GM19328 (cell line): ENCODE measurements at regions not wholly inside any gene's neighbourhood (a gene's known extent, or its start where the extent isn't known, plus 50 kb on each side); places are given as distances from the start of the nearest gene placed in this dataset.

ENCODE experiments used
- ATAC-seq: cut with Tn5 transposase; IDR thresholded peaks from one replicate; pipeline ENCODE4 v1.9.1; 2021; ENCODE audit warnings: mild to moderate bottlenecking, moderate library complexity; ENCODE audit not compliant: unreplicated experiment

DNA sequence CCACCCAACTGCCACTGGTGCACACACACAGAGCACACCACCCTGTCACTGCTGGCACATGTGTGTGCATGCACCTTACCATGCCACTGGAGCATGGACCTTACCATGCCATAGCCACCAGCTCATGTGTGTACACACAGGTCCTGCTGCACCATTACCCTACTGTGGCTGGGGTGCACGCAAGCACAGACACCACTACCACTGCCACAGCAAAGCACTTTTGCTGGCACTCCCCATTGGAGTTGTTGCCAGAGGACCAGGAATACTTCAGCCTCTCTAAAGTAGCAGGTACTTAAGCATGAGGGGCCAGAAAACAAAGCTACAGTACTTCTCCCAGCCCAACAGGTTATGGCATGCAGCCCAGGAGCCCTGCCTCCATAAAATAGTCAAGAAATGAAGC lies 404.8 kb downstream of the MBD2 start:
- no peak for ATAC-seq

DNA sequence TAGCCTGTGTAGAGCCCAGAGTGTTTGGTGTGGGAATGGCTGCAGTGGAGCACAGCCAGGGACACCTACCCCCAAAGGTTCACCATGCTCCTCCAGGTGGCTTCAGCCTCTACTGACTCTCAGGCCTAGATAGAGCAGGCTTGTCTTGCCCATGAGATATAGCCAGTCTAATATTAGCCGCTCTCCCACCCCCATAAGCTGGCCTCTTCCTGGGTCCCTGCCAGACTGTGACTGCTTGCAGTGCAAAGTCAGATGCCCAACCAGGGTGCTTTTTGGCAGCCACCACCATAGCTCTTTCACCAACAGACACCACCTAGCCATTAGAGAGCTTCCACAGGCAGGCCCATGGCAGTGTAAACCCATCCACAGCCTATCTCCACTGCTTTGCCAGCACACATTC lies 405.3 kb downstream of the MBD2 start:
- no peak for ATAC-seq

DNA sequence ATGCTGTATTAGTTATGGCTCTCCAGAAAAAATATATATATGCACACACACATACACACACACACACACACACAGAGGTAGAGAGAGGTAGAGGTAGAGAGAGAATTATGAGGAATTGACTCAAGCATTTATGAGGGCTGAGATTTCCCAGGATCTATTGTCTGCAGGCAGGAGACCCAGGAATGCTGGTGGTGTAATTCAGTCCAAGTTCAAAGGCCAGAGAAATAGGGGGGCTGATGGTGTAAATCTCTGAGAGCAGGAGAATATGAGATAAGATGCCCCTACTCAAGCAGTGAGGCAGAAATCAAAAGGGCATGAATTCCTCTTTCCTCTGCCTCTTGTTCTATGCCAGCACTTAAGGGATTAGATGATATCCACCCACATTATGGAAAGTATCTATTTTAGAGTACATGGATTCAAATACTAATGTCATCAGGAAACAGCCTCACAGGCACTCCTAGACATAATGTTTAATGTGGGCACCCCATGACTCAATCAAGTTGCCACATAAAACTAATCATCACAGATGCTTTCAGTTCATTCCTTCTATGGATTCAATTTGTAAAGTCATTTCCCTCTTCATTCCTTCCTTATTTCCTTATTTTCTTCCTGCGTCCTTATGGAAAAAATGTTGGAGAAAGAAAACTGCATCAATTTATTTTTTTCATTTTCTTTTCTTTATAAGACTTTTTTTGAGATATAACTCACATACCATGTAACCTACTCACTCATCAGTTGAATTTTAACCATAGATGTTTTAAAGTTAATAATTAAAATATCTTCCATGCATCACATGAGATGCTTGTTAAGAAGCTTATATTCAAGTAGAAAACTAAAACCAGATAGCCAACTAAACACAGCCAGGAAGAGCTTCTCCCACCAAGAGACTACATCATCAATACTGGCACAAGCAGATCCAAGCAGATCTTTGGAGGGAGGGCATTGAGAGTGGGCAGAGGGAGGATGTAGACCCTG lies 406.2 kb downstream of the MBD2 start:
- no peak for ATAC-seq

DNA sequence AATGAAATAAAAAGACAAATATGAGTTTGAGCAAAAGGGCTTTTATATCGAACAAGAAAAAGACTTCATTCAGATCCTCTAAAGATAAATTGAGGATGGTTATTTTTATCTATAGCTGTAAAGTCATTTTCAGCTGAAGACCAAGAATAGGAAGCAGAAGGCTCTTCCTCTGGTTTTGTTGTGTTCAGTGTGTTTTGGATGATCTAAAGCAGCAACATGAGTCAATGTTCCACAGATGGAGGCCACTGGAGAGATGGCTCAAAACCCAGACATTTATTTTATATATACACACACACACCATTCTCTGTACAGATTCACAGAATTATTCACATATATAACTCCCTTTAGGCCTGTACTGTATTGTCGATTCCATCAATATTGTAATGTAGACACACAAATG lies 424.3 kb downstream of the MBD2 start:
- ATAC-seq: no peak

DNA sequence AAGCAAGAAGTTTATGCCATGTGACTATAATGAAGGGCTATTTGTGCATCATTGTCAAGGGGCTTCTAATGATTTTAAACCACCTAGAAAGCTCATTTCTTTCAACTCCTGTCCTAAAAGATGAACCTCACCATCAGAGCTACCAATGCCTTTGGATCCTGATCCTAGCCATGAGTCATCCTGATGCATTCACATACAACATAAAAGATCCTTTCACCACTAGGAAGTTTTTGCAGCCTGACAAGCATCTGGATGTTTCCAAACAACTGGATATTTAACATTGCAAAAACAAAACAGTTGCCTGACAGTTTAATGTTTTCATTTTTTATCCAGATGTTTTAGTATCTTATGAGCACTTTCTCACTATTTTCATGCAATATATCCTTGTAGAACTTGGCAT lies 425.3 kb downstream of the MBD2 start:
- ATAC-seq: no peak

DNA sequence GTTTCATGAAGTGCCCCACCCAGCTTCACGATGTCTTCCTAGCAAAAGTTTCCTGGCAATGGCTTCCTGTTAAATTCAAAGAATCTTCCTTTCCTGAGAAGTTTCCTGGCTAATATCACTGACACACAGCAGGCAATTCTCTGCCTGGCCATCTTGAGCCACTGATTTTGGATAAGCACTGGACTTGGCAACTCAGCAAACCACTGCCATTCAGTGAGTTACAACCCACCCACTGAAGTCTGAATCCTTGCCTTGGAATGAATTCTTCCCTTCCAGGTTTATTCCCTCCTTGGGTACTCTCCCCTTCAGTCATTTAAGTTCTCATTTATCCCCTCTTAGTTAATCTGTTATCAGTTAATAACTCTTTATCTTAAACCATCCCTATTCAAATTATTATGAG lies 426.0 kb downstream of the MBD2 start:
- ATAC-seq: no peak

DNA sequence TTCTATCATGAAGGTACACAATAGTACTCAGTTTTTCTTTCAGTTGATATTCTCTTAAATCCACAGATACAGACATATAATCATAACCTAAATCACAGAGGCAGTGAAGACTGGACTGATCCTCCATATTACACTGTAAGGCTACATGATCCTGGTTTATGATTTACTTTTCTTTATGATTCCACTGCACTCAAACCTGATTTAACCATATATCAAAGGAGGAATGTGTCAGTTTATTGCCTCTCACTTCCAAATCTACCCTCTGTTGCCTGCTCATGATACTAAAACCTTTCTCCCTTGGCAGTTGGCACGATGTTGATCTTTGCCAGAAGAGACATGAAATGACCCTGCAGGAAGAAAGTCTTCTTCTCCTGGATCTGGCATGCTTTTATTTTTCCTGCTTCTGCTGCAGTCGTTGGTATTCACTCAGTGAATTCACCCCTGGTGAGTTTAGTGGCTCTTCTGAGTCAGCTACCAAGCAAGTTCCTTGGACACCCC lies 426.4 kb downstream of the MBD2 start:
- no peak for ATAC-seq

DNA sequence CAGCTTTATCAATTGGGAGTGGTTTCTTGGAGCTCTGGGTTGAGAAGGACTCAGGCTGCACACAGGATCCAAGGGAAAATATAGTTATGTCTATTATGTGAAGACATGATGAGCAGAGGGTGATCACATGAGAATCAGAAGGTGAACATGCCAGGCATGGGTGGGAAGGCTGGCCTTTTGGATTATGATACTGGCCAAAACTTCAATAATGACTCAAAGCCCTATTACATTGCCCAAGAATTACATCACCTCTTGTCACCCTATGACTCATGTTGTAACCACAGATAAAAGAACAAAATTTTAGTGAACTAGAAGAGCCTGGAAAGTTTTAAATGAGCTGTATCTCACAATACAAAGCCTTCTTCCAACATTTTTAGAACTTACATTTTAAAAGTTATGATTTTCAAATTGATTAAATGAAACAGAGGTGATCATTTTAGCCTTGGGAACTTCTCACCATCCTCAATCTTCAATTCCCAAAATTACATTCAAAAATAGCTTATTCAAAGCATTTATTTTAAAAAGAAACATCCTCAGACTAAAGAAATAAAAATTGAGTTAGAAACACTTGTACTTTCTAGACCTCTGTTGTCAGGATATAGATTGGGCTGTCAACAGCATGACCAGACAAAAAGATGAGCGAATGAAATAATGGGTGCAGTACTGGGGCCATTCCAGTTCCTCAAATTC lies 428.3 kb downstream of the MBD2 start:
- ATAC-seq: no peak

DNA sequence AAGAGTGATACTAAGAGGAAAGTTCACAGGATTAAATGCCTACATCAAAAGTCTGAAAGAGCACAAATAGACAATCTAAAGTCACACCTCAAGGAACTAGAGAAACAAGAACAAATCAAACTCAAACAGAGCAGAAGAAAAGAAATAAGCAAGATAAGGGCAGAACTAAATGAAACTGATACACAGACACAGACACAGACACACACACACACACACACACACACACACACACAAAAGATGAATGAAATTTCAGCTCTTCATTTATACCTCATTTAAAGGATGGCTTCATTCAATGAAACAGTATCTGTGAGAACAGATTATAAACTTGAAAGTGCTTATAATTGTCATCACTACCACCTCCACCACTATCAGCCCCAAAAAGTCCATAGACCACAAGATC lies 428.9 kb downstream of the MBD2 start:
- ATAC-seq: no peak

DNA sequence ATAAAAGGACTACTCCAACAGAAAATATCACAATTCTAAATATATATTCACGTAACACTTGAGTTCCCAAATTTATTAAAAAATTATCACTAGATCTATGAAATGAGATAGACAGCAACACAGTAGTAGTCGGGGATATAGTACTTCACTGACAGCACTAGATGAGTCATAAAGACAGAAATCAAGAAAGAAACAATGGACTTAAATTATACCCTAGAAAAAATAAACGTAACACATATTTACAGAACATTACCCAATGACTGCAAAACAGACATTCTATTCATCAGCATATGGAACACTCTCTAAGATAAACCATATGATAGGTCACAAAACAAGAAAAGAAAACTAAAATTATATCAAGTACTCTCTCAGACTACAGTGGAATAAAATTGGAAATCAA lies 429.4 kb downstream of the MBD2 start:
- ATAC-seq: no peak

DNA sequence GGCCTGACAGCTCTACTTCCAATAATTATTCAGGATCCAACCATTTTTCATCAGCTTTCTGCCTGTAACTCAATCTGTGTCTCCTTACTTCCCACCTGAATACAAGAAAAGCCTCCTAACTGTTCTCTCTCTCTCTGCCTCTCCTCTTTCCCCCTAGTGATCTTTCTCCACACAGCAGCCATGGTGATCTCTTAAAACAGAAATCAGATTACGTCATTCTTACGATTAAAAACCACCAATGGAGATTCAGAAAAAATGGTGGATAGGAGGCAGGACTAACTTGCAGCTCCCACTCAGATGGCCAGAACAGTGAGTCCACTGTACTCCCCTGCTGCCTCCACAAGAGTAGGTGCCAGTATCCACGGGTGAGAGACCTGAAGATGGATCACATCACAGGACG lies 431.7 kb downstream of the MBD2 start:
- no peak for ATAC-seq

DNA sequence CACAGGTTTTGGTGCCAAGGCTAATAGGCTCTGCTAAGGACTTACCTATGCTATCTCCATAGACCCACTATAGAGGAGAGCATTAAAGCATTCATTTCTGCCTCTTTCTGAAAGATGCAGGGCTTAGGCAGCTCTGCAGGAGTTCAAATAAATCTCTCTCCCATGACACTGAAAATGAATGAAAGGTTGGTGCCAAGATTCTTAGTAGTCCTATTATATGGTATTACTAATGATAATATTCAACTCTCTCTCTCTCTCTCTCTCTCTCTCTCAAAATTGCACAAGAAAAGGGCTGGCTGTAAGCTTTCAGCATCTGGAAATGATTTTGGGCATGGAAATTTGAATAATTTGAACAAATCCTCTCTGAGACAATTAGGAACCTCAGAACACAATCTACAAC lies 433.7 kb downstream of the MBD2 start:
- ATAC-seq: no peak

DNA sequence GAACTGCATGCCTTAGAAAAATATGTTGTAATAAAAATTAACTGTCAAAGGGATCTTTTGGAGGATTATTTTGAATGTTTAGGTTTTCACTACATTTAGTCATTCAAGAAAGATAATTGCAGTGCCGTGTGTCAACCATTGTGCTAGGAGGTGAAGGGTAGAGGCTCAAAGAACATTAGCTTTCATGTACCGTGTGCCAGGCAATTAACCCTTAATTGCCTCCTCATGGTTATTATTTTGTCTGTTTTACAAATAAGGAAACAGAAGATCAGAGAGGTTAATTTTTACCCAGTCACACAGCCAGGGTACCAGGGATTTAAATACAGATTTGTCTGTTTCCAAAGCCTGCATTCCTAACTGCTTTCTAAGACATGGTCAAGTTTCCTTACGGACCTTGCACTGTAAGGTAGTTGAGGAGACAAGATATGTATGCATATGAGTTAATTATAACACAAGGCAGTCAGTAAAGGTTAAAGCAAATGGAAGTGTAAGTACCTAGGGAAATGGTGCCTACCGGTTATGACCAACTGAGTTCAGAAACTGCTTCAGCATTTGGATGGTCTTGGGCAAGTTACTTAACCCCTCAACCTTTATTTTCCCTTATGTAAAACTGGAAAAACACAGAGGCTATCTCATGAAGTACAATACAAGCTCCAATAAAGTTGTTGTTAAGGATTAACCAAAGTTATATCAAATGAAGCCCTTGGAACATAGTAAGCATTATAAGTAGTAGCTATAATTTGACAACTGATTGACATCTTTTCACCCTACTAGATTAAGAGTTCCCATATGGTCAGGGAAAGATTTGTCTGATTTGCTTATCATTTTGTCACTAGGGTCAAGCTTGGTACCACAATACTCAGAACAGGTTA lies 434.9 kb downstream of the MBD2 start:
- ATAC-seq: no peak

DNA sequence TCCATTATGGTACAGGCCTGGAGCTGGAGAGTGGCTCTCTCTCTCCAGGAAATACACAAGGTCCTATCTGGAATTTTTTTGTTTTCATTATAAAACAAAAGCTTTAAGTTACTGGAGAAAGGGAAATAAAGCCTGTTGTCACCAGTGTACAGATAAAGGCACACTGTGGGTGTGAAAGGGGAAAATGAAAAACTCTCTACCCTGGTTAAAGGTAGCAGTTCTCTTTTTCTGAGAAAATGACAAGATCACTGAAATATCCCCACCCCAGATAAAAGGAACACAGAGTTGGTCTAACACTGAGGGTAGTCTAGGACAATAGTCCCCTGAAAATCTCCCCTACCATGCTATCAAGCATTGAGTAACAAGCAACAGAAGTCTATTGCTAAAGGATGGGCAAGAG lies 438.7 kb downstream of the MBD2 start:
- no peak for ATAC-seq

DNA sequence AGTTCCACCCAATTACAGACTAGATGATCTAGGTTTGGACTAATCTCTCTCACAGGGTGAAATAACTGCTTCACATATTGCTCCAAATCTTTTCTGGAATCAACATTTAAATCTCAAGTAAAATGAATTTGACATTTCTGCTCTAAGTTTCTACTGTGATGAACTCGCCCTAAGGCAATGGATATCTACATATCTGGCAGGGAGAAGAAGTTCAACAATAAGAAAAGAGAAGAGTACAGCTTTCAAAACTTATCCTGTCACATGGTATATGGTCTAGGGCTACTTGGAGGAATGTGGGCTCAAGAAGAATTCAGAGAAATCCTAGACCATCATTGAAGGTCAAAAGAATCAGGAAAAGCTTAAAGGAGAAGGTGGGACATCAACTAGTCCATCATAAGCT lies 440.2 kb downstream of the MBD2 start:
- no peak for ATAC-seq

DNA sequence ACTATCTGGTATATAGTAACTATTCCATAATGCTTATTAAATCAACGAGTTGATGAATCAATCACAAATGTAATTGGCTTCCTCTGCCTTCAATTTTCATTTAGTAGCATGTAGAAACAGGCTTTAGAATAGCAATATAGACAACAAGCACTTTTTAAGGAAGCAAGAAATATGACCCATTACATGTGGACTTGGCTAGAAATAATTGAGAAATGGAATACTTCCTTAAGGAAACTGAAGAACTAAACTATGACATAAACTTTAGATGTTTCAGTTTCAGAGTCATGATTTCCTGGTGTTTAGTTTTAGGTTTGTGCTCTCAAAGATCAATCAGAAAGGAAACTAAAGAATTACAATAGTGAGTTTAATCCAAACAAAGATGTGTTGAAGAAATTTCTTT lies 443.8 kb downstream of the MBD2 start:
- no peak for ATAC-seq

DNA sequence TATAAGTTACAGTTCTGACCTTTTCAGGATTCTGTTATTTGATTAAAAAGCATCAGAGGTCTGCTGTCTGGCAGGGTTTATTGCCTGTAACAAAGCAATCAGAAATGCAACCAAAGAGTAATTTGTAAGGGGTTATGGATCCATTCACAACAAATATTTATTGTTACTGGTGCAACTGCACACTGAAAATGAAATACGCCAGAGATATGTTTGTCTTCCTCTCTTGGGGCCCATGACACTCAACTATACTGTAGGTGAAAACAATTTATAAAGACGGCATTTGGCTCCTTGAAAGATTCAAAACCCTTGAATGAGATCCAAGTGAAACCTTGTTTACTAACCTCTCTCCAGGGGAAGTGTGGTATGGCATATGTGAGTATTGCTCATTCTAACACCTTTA lies 452.2 kb downstream of the MBD2 start:
- ATAC-seq: no peak

DNA sequence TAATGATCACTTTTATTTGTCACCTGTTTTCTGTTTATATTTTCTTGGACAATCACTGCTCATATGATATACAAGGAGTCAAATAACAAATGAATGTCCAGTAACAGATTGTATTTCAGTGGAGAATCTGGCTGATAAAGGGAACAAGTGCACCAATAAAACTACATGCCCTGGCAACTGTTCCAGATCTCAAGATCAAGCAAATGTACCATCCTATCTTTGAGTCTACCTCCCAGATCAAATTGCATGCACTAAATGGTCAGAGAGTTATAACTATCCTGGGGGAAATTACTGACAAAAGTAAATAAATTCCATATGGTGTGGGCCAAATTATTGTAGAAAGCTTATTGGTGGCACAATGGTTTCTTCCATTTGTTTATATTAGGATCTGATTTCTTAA lies 452.8 kb downstream of the MBD2 start:
- no peak for ATAC-seq

DNA sequence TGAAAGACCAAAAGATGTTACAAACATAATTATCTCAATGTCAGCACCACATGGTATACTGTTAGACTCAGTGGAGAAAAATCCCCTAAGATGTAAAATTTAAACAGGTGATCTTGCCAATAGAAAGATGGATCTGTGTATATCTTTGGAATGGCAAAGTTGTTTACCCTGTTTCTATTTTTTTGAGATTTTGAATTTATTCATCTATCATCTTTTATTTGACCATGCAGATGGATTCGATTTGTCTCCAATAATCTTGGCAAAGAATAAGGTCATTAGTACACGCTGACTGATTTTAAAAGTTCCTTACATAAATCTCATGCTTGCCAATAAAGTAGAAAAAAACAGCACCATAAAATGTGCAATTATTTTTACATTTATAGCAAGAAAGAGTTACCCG lies 459.3 kb downstream of the MBD2 start:
- no peak for ATAC-seq

DNA sequence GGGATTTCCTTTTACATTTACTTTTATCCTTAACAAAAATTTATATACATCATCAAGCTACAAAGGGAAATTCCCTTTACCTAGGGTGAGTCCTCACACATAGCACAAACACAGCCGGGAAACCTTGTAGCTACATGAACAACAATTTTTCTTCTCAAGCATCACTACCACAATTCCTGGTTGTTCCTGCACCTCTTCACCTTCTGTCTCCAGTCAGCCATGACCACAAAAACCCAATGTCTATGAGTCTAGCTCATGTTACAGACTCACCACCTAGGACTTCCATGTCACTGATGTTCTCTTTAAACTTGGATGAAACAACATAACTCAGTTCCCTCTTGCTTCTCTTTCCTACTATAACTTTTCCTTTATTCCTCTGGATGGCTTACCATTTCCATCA lies 460.4 kb downstream of the MBD2 start:
- no peak for ATAC-seq

DNA sequence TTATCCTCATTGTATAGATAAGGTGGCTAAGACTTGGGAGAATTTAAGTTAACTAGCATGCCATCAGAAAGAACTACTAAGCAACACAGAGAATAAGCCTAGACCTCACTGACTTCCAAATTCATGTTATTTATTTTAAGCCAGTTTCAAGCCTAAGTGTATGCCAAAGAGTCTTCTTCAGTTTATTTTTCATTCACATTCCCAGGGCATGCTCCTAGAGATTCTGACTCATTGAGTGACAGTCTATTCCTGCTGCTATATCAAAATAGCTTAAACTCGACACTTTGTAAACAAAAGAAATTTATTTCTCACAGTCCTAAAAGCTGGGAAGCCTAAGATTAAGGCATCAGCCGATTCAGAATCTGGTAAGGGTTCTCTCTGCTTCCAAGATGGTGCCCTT lies 467.1 kb downstream of the MBD2 start:
- ATAC-seq: no peak
